Tibial nerve (tissue), 4 donors: ENCODE measurements at regions not wholly inside any gene's neighbourhood (a gene's known extent, or its start where the extent isn't known, plus 50 kb on each side); places are given as distances from the start of the nearest gene placed in this dataset.

Experiments
- DNase-seq, 2 donors: peaks; one replicate each; pipeline ENCODE4 v3.0.0-alpha.2; 2019; ENCODE audit warnings: low spot score in 2 of 2
- H3K27ac ChIP-seq, 4 donors: fragments of 200-600 bp; sonication (generic) in 3 of 4; one replicate each; pipeline ENCODE4 v1.5.1; 2017 to 2019; ENCODE audit warnings: mild to moderate bottlenecking in 1 of 4
- H3K27me3 ChIP-seq, 2 donors: fragments of 200-600 bp; sonication (generic) in 1 of 2; one replicate each; pipeline versions ENCODE4 v1.5.1 to v1.6.0; 2017 to 2019
- H3K36me3 ChIP-seq, 3 donors: fragments of 200-600 bp; sonication (generic); one replicate each; pipeline ENCODE4 v1.5.1; 2018 to 2019
- H3K4me1 ChIP-seq, 4 donors: fragments of 200-600 bp; sonication (generic) in 3 of 4; one replicate each; pipeline ENCODE4 v1.5.1; 2017 to 2019
- H3K4me3 ChIP-seq, 4 donors: fragments of 200-600 bp; sonication (generic) in 3 of 4; one replicate each; pipeline ENCODE4 v1.5.1; 2017 to 2019; ENCODE audit warnings: mild to moderate bottlenecking in 1 of 4, moderate library complexity in 1 of 4
- H3K9me3 ChIP-seq, 4 donors: fragments of 200-600 bp; sonication (generic) in 3 of 4; one replicate each; pipeline ENCODE4 v1.5.1; 2017 to 2019
- CTCF ChIP-seq, 5 experiments: fragments of 200-600 bp in 3 of 5; fragments of 450-650 bp in 2 of 5; sonication (generic) in 3 of 5; IDR thresholded peaks; one replicate each; pipeline ENCODE4 v1.5.1; 2016 to 2019; ENCODE audit warnings: antibody characterized with exemption in 5 of 5, mild to moderate bottlenecking in 3 of 5, moderate library complexity in 2 of 5
- EP300 ChIP-seq, 2 donors: sonication (generic); formaldehyde crosslinking; IDR thresholded peaks; one replicate each; pipeline ENCODE4 v1.6.1; 2017; ENCODE audit warnings: antibody characterized with exemption in 2 of 2, mild to moderate bottlenecking in 1 of 2
- POLR2A ChIP-seq, 2 donors: fragments of 450-650 bp; IDR thresholded peaks; one replicate each; pipeline ENCODE4 v1.6.1; 2017; ENCODE audit warnings: antibody characterized with exemption in 2 of 2, mild to moderate bottlenecking in 2 of 2, moderate library complexity in 2 of 2
- WGBS, 2 donors: methylation state at CpG; one replicate each; pipeline ENCODE4 v1.1.5; 2018; 5-methylcytosine and 5-hydroxymethylcytosine counted together

- Histone ChIP-seq H3K4me3 (no peak overlapping the region), H3K27me3 (no peaks in the 10 kb centered on the region), H3K36me3 (no peaks in the 10 kb centered on the region), H3K4me1 (no peaks in the 10 kb centered on the region), H3K9me3 (peaks cover 0 to 11% (median 2%) of the 10 kb centered on the region in 4 donors), H3K27ac (no peak overlapping the region)
- no peak for DNase-seq
- peak in 1 of 5 experiments; percentile 19 for TF ChIP-seq CTCF (IDR thresholded peaks at IDR 0.05)
- TF ChIP-seq POLR2A (IDR thresholded peaks at IDR 0.05), result no peak
- 59 to 61% methylated on average over 6 of the region's 6 CpGs for WGBS, 2 donors
Observed at GRCh38 chr3:152073267-152073666, 195.5 kb upstream of the MBNL1 start.

DNA sequence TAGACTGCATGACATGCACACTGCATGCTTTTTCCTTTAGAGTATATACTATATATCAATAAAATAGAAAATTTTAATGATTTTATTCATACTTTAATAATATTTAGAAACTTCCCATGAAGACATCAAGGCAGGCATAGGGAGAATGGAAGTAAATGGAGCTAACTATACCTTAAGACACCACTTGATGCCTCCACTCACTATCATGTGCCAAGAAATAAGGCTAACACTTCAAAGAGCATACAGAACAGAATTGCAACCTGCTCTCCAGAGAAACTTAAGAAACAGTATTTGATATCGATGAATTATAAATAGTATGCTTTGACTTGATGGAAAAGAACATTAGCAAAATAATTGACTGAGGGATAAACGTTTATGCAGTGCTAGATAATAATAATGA, 192.6 kb upstream of the MBNL1 start:
- no peaks in the 10 kb centered on the region for H3K36me3 ChIP-seq
- H3K9me3 ChIP-seq, result no peaks in the 10 kb centered on the region
- no peaks in the 10 kb centered on the region for H3K4me1 ChIP-seq
- DNase-seq, result no peak
- no peak overlapping the region for H3K4me3 ChIP-seq
- WGBS, 2 donors, result 89 to 90% methylated on average over 2 of the region's 2 CpGs
- H3K27me3 ChIP-seq, result no peaks in the 10 kb centered on the region
- H3K27ac ChIP-seq, result no peak overlapping the region
- TF ChIP-seq CTCF (IDR thresholded peaks at IDR 0.05) (no peak), POLR2A (IDR thresholded peaks at IDR 0.05) (no peak), EP300 (IDR thresholded peaks at IDR 0.05) (no peak)

GRCh38 chr3:152079980-152080379, 188.7 kb upstream of the MBNL1 start:
- Histone ChIP-seq H3K27me3 (no peaks in the 10 kb centered on the region), H3K27ac (no peak overlapping the region), H3K36me3 (no peaks in the 10 kb centered on the region), H3K4me1 (no peaks in the 10 kb centered on the region), H3K4me3 (no peak overlapping the region), H3K9me3 (no peaks in the 10 kb centered on the region)
- 100% methylated on average over 2 of the region's 2 CpGs for WGBS, 2 donors
- DNase-seq, result no peak
- TF ChIP-seq POLR2A (IDR thresholded peaks at IDR 0.05) (no peak), CTCF (IDR thresholded peaks at IDR 0.05) (no peak), EP300 (IDR thresholded peaks at IDR 0.05) (no peak)

DNA sequence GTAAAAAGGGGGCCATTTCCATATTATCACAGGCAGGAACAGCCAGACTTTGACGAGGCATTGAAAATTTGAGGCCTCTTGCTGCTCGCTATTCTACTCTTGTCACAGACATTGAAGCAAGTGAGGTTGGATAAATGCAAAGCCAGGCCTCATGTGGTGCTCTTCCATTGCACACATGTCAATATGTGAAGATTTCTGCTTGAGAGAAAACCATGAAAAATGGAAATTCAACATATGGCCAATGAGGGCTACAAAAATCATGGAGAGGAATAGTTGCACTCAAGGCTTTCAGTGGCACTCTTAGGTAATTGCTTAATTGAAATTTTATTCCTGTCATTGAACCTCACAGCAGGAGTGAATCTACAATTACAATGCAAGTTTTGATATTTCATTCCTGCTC, 185.6 kb upstream of the MBNL1 start:
- H3K4me3 ChIP-seq, result no peak overlapping the region

More for the DNA sequence above, 185.6 kb upstream of the MBNL1 start:
- Histone ChIP-seq H3K27me3 (no peaks in the 10 kb centered on the region), H3K4me1 (no peaks in the 10 kb centered on the region), H3K27ac (no peak overlapping the region), H3K36me3 (no peaks in the 10 kb centered on the region), H3K9me3 (no peaks in the 10 kb centered on the region)
- DNase-seq, result no peak
- WGBS, 2 donors, result 74 to 78% methylated on average over 2 of the region's 2 CpGs
- TF ChIP-seq EP300 (IDR thresholded peaks at IDR 0.05) (no peak), POLR2A (IDR thresholded peaks at IDR 0.05) (no peak), CTCF (IDR thresholded peaks at IDR 0.05) (no peak)
